ENCODE measurements at regions not wholly inside any gene's neighbourhood (a gene's known extent, or its start where the extent isn't known, plus 50 kb on each side); places are given as distances from the start of the nearest gene placed in this dataset.

DNA sequence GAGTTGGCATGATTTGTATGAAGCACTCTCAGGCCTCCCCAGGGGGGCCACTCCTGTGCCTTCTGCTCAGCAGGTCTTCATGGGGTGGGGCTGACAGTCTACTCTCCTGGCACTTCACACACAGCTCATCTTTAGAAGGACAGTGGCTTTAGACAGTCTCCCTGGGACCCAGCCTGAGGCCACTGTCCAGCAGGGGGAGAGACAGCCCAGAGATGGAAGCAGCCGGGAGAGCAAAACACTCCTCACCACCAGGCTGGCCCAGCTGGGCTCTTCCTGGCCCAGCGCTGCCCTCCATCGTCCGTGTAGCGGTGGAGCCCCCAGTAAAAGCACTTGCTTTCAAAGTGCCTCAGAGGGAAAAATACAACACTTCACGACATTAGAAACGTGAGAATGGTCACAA is 62.0 kb upstream of the CRHR1 start:
- no peak for TF ChIP-seq CTCF (IDR thresholded peaks at IDR 0.05; ENCODE audit: low read length)
- no peak for TF ChIP-seq EZH2 (optimal IDR thresholded peaks at IDR 0.05; ENCODE audit: low read depth, low read length)
- no peak for TF ChIP-seq EZH2phosphoT487 (IDR thresholded peaks at IDR 0.05; ENCODE audit: low read length)

Measured in MM.1S (cell line).